GM06990 (cell line): ENCODE measurements at regions not wholly inside any gene's neighbourhood (a gene's known extent, or its start where the extent isn't known, plus 50 kb on each side); places are given as distances from the start of the nearest gene placed in this dataset.

ENCODE experiments used
- DNase-seq: peaks from one replicate; pipeline ENCODE4 v3.0.0-alpha.2; 2011; ENCODE audit not compliant: insufficient read length; ENCODE audit errors: extremely low read depth
- H3K27me3 ChIP-seq: replicated peaks from 2 replicates; pipeline ENCODE4 v1.6.0; 2011; ENCODE audit warnings: low read length; ENCODE audit not compliant: control insufficient read depth, insufficient read depth
- H3K36me3 ChIP-seq: 2 replicates; pipeline ENCODE4 v1.5.1; 2011; ENCODE audit warnings: low read length; ENCODE audit not compliant: control insufficient read depth, insufficient read depth
- H3K4me3 ChIP-seq: replicated peaks from 2 replicates; pipeline ENCODE4 v1.5.1; 2011; ENCODE audit warnings: low read depth, mild to moderate bottlenecking, control low read depth, low read length
- CTCF ChIP-seq: IDR thresholded peaks from 2 replicates; pipeline ENCODE4 v1.5.1; 2011; ENCODE audit warnings: low read length, control low read depth, mild to moderate bottlenecking, inconsistent platforms; ENCODE audit not compliant: insufficient read depth, poor library complexity, severe bottlenecking

- no peak for TF ChIP-seq CTCF
- H3K36me3 ChIP-seq = no peaks in the 10 kb centered on the region
- H3K27me3 ChIP-seq = no peaks in the 10 kb centered on the region
- H3K4me3 ChIP-seq = no peak overlapping the region
- no peak for DNase-seq
Measured at GRCh38 chr1:59194621-59195020, 102.3 kb upstream of the FGGY start.

- TF ChIP-seq CTCF = no peak
- no peak overlapping the region for H3K4me3 ChIP-seq
- DNase-seq = no peak
- H3K27me3 ChIP-seq = no peaks in the 10 kb centered on the region
- H3K36me3 ChIP-seq = no peaks in the 10 kb centered on the region
Measured at GRCh38 chr1:59195151-59195550, 101.7 kb upstream of the FGGY start.

GRCh38 chr1:59198564-59198963, 98.3 kb upstream of the FGGY start:
- Histone ChIP-seq H3K27me3 (no peaks in the 10 kb centered on the region), H3K36me3 (no peaks in the 10 kb centered on the region), H3K4me3 (no peak overlapping the region)
- no peak for TF ChIP-seq CTCF
- no peak for DNase-seq

GRCh38 chr1:59199147-59199546, 97.7 kb upstream of the FGGY start:
- no peak for DNase-seq
- TF ChIP-seq CTCF = no peak
- H3K4me3 ChIP-seq = no peak overlapping the region
- no peaks in the 10 kb centered on the region for H3K36me3 ChIP-seq
- no peaks in the 10 kb centered on the region for H3K27me3 ChIP-seq

- no peak for TF ChIP-seq CTCF
- no peak overlapping the region for H3K4me3 ChIP-seq
- no peaks in the 10 kb centered on the region for H3K27me3 ChIP-seq
- no peaks in the 10 kb centered on the region for H3K36me3 ChIP-seq
- no peak for DNase-seq
Measured at GRCh38 chr1:59199719-59200376, 97.0 kb upstream of the FGGY start.

- no peak overlapping the region for H3K4me3 ChIP-seq
- no peak for DNase-seq
- no peaks in the 10 kb centered on the region for H3K27me3 ChIP-seq
- no peaks in the 10 kb centered on the region for H3K36me3 ChIP-seq
- TF ChIP-seq CTCF = no peak
Measured at GRCh38 chr1:59201341-59201740, 95.6 kb upstream of the FGGY start.
